Esophagus muscularis mucosa (tissue), 4 donors: ENCODE measurements at regions not wholly inside any gene's neighbourhood (a gene's known extent, or its start where the extent isn't known, plus 50 kb on each side); places are given as distances from the start of the nearest gene placed in this dataset.

Experiments used
- DNase-seq: peaks from one replicate; pipeline ENCODE4 v3.0.0-alpha.2; 2017; ENCODE audit errors: extremely low spot score
- H3K27ac ChIP-seq, 4 donors: fragments of 200-600 bp; sonication (generic); replicated peaks in 1 of 4; 1 replicate in 3 of 4; 2 replicates in 1 of 4; pipeline ENCODE4 v1.5.1; 2016 to 2019; ENCODE audit warnings: mild to moderate bottlenecking in 1 of 4
- H3K27me3 ChIP-seq, 4 donors: fragments of 200-600 bp; sonication (generic); one replicate each; pipeline versions ENCODE4 v1.5.1 to v1.6.0; 2016 to 2019
- H3K36me3 ChIP-seq, 4 donors: fragments of 200-600 bp; sonication (generic); one replicate each; pipeline ENCODE4 v1.5.1; 2016 to 2019
- H3K4me1 ChIP-seq, 4 donors: fragments of 200-600 bp; sonication (generic); one replicate each; pipeline ENCODE4 v1.5.1; 2016 to 2019
- H3K4me3 ChIP-seq, 4 donors: fragments of 200-600 bp; sonication (generic); 1 replicate in 2 of 4; 2 replicates in 2 of 4; pipeline ENCODE4 v1.5.1; 2016 to 2019; ENCODE audit warnings: mild to moderate bottlenecking in 4 of 4, moderate library complexity in 1 of 4
- H3K9me3 ChIP-seq, 4 donors: fragments of 200-600 bp; sonication (generic); 1 replicate in 3 of 4; 2 replicates in 1 of 4; pipeline ENCODE4 v1.5.1; 2016 to 2019
- EP300 ChIP-seq: sonication (generic); formaldehyde crosslinking; IDR thresholded peaks from one replicate; pipeline ENCODE4 v1.6.1; 2017; ENCODE audit warnings: antibody characterized with exemption
- POLR2A ChIP-seq: fragments of 450-650 bp; IDR thresholded peaks from one replicate; pipeline ENCODE4 v1.6.1; 2017; ENCODE audit warnings: antibody characterized with exemption, moderate library complexity, mild to moderate bottlenecking, low read depth
- POLR2AphosphoS5 ChIP-seq, 2 donors: sonication (generic); formaldehyde crosslinking; IDR thresholded peaks; one replicate each; pipeline ENCODE4 v1.6.1; 2017; ENCODE audit warnings: antibody characterized with exemption in 2 of 2
- WGBS: methylation state at CpG from one replicate; pipeline ENCODE4 v1.1.5; 2018; 5-methylcytosine and 5-hydroxymethylcytosine counted together
- intact Hi-C: fragments of 100-400 bp; cut with DNase I; formaldehyde crosslinking; loops from one replicate; pipeline ENCODE4 v1.15.1; 2023
- TF ChIP-seq, protein P1 (sequence below), 3 experiments: fragments of 200-600 bp in 2 of 3; fragments of 450-650 bp in 1 of 3; sonication (generic) in 2 of 3; IDR thresholded peaks; one replicate each; pipeline ENCODE4 v1.5.1; 2017 to 2019; ENCODE audit warnings: antibody characterized with exemption in 3 of 3, mild to moderate bottlenecking in 2 of 3, moderate library complexity in 1 of 3

- Histone ChIP-seq H3K4me3 (no peak overlapping the region), H3K9me3 (no peaks in the 10 kb centered on the region), H3K36me3 (no peaks in the 10 kb centered on the region), H3K27me3 (no peaks in the 10 kb centered on the region), H3K4me1 (no peaks in the 10 kb centered on the region), H3K27ac (no peak overlapping the region)
- TF ChIP-seq EP300 (no peak), POLR2AphosphoS5 (IDR thresholded peaks at IDR 0.05) (no peak), POLR2A (no peak)
- TF ChIP-seq, protein P1, sequence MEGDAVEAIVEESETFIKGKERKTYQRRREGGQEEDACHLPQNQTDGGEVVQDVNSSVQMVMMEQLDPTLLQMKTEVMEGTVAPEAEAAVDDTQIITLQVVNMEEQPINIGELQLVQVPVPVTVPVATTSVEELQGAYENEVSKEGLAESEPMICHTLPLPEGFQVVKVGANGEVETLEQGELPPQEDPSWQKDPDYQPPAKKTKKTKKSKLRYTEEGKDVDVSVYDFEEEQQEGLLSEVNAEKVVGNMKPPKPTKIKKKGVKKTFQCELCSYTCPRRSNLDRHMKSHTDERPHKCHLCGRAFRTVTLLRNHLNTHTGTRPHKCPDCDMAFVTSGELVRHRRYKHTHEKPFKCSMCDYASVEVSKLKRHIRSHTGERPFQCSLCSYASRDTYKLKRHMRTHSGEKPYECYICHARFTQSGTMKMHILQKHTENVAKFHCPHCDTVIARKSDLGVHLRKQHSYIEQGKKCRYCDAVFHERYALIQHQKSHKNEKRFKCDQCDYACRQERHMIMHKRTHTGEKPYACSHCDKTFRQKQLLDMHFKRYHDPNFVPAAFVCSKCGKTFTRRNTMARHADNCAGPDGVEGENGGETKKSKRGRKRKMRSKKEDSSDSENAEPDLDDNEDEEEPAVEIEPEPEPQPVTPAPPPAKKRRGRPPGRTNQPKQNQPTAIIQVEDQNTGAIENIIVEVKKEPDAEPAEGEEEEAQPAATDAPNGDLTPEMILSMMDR (IDR thresholded peaks at IDR 0.05): no peak
- intact Hi-C loops: no loop called here
- WGBS: 40% methylated on average over 1 of the region's 1 CpG
- no peak for DNase-seq
Measured at GRCh38 chr3:118080889-118081288, 953.8 kb downstream of the IGSF11 start.

- Histone ChIP-seq H3K27me3 (no peaks in the 10 kb centered on the region), H3K4me1 (no peaks in the 10 kb centered on the region), H3K36me3 (no peaks in the 10 kb centered on the region), H3K4me3 (no peak overlapping the region), H3K9me3 (peaks cover 0 to 11% (median 3%) of the 10 kb centered on the region in 4 donors), H3K27ac (no peak overlapping the region)
- intact Hi-C loops: no loop called here
- DNase-seq: no peak
- TF ChIP-seq POLR2A (no peak), EP300 (no peak)
- WGBS: 52% methylated on average over 3 of the region's 3 CpGs
Measured at GRCh38 chr3:118088696-118089095, 946.0 kb downstream of the IGSF11 start.

GRCh38 chr3:118089563-118089962 lies 945.1 kb downstream of the IGSF11 start:
- intact Hi-C loops: no loop called here

GRCh38 chr3:118097226-118097625 lies 937.4 kb downstream of the IGSF11 start:
- Histone ChIP-seq H3K4me3 (no peak overlapping the region), H3K36me3 (no peaks in the 10 kb centered on the region), H3K27ac (no peak overlapping the region), H3K27me3 (no peaks in the 10 kb centered on the region), H3K4me1 (no peaks in the 10 kb centered on the region), H3K9me3 (peaks cover 0 to 11% (median 3%) of the 10 kb centered on the region in 4 donors)
- DNase-seq: no peak
- TF ChIP-seq POLR2A (no peak), EP300 (no peak), POLR2AphosphoS5 (IDR thresholded peaks at IDR 0.05) (no peak)
- TF ChIP-seq, protein P1 (IDR thresholded peaks at IDR 0.05): no peak
- WGBS: 88% methylated on average over 2 of the region's 2 CpGs
- intact Hi-C loops: no loop called here

More at GRCh38 chr3:118089563-118089962, 945.1 kb downstream of the IGSF11 start:
- H3K4me1 ChIP-seq: no peaks in the 10 kb centered on the region
- no peaks in the 10 kb centered on the region for H3K27me3 ChIP-seq
- no peak overlapping the region for H3K4me3 ChIP-seq
- TF ChIP-seq, protein P1 (IDR thresholded peaks at IDR 0.05): no peak
- no peak for TF ChIP-seq POLR2AphosphoS5 (IDR thresholded peaks at IDR 0.05)
- TF ChIP-seq POLR2A: no peak
- TF ChIP-seq EP300: no peak
- no peak overlapping the region for H3K27ac ChIP-seq
- H3K36me3 ChIP-seq: no peaks in the 10 kb centered on the region
- no peak for DNase-seq
- H3K9me3 ChIP-seq: peaks cover 0 to 11% (median 3%) of the 10 kb centered on the region in 4 donors
- WGBS: 84% methylated on average over 1 of the region's 1 CpG

GRCh38 chr3:118097660-118098059 lies 937.0 kb downstream of the IGSF11 start:
- intact Hi-C loops: no loop called here
- Histone ChIP-seq H3K36me3 (no peaks in the 10 kb centered on the region), H3K4me1 (no peaks in the 10 kb centered on the region), H3K4me3 (no peak overlapping the region), H3K27me3 (no peaks in the 10 kb centered on the region), H3K9me3 (peaks cover 0 to 11% (median 2%) of the 10 kb centered on the region in 4 donors), H3K27ac (no peak overlapping the region)
- TF ChIP-seq POLR2AphosphoS5 (IDR thresholded peaks at IDR 0.05) (no peak), EP300 (no peak), POLR2A (no peak)
- no peak for DNase-seq
- 88% methylated on average over 1 of the region's 1 CpG for WGBS

- Histone ChIP-seq H3K4me1 (no peaks in the 10 kb centered on the region), H3K27me3 (no peaks in the 10 kb centered on the region), H3K27ac (no peak overlapping the region), H3K9me3 (no peaks in the 10 kb centered on the region), H3K4me3 (no peak overlapping the region), H3K36me3 (no peaks in the 10 kb centered on the region)
- WGBS: 13% methylated on average over 1 of the region's 1 CpG
- DNase-seq: no peak
- TF ChIP-seq POLR2A (no peak), EP300 (no peak), POLR2AphosphoS5 (IDR thresholded peaks at IDR 0.05) (no peak)
- TF ChIP-seq, protein P1 (IDR thresholded peaks at IDR 0.05): no peak
- intact Hi-C loops: no loop called here
Measured at GRCh38 chr3:118098827-118099226, 935.8 kb downstream of the IGSF11 start.
